ENCODE measurements at regions not wholly inside any gene's neighbourhood (a gene's known extent, or its start where the extent isn't known, plus 50 kb on each side); places are given as distances from the start of the nearest gene placed in this dataset.

- Histone ChIP-seq H3K27me3 (ENCODE audit: control insufficient read depth, insufficient read depth, low read length) (no peaks in the 10 kb centered on the region), H3K4me1 (ENCODE audit: control insufficient read depth, insufficient read depth, low read length) (no peaks in the 10 kb centered on the region), H3K36me3 (ENCODE audit: control insufficient read depth, insufficient read depth, low read length) (no peaks in the 10 kb centered on the region), H3K4me3 (ENCODE audit: low read length) (no peak overlapping the region), H3K9me3 (ENCODE audit: control insufficient read depth, insufficient read depth, low read length) (peaks cover 7% of the 10 kb centered on the region), H3K27ac (ENCODE audit: low read length) (no peak overlapping the region)
- Mint-ChIP-seq H3K4me3 (no peak overlapping the region), H3K9me3 (peaks cover 0 to 8% of the 10 kb centered on the region in 2 donors), H3K27ac (no peak overlapping the region), H3K36me3 (peaks cover 13% of the 10 kb centered on the region), H3K4me1 (no peaks in the 10 kb centered on the region), H3K27me3 (ENCODE audit: low read depth in 2 of 2) (peaks cover 11 to 31% of the 10 kb centered on the region in 2 donors)
- ATAC-seq = no peak
- intact Hi-C loops (cut with micrococcal nuclease) = no loop called here
- WGBS (ENCODE audit: insufficient coverage) = no CpG with 5 or more reads among the region's 1 CpG
- TF ChIP-seq, protein P1, sequence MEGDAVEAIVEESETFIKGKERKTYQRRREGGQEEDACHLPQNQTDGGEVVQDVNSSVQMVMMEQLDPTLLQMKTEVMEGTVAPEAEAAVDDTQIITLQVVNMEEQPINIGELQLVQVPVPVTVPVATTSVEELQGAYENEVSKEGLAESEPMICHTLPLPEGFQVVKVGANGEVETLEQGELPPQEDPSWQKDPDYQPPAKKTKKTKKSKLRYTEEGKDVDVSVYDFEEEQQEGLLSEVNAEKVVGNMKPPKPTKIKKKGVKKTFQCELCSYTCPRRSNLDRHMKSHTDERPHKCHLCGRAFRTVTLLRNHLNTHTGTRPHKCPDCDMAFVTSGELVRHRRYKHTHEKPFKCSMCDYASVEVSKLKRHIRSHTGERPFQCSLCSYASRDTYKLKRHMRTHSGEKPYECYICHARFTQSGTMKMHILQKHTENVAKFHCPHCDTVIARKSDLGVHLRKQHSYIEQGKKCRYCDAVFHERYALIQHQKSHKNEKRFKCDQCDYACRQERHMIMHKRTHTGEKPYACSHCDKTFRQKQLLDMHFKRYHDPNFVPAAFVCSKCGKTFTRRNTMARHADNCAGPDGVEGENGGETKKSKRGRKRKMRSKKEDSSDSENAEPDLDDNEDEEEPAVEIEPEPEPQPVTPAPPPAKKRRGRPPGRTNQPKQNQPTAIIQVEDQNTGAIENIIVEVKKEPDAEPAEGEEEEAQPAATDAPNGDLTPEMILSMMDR (IDR thresholded peaks at IDR 0.05) = no peak
- DNase-seq = no peak
These were observed 208.4 kb upstream of the AKR1E2 start for GRCh38 chr10:4617589-4617988.

GRCh38 chr10:4615042-4615441, 211.0 kb upstream of the AKR1E2 start:
- H3K9me3 ChIP-seq (ENCODE audit: control insufficient read depth, insufficient read depth, low read length) = peaks cover 7% of the 10 kb centered on the region
- no peaks in the 10 kb centered on the region for H3K4me1 ChIP-seq (ENCODE audit: control insufficient read depth, insufficient read depth, low read length)
- no CpG with 5 or more reads among the region's 1 CpG for WGBS (ENCODE audit: insufficient coverage)
- ATAC-seq (no peak), DNase-seq (no peak)
- H3K27ac Mint-ChIP-seq = no peak overlapping the region
- H3K4me1 Mint-ChIP-seq = no peaks in the 10 kb centered on the region
- peaks cover 13% of the 10 kb centered on the region for H3K36me3 Mint-ChIP-seq
- no peak overlapping the region for H3K4me3 Mint-ChIP-seq
- intact Hi-C loops (cut with micrococcal nuclease) = no loop called here
- peaks cover 6 to 35% of the 10 kb centered on the region in 2 donors for H3K27me3 Mint-ChIP-seq (ENCODE audit: low read depth in 2 of 2)
- H3K4me3 ChIP-seq (ENCODE audit: low read length) = no peak overlapping the region
- H3K27ac ChIP-seq (ENCODE audit: low read length) = no peak overlapping the region
- no peaks in the 10 kb centered on the region for H3K27me3 ChIP-seq (ENCODE audit: control insufficient read depth, insufficient read depth, low read length)
- H3K9me3 Mint-ChIP-seq = peaks cover 0 to 8% of the 10 kb centered on the region in 2 donors
- TF ChIP-seq, protein P1 (IDR thresholded peaks at IDR 0.05) = no peak
- H3K36me3 ChIP-seq (ENCODE audit: control insufficient read depth, insufficient read depth, low read length) = no peaks in the 10 kb centered on the region

DNA sequence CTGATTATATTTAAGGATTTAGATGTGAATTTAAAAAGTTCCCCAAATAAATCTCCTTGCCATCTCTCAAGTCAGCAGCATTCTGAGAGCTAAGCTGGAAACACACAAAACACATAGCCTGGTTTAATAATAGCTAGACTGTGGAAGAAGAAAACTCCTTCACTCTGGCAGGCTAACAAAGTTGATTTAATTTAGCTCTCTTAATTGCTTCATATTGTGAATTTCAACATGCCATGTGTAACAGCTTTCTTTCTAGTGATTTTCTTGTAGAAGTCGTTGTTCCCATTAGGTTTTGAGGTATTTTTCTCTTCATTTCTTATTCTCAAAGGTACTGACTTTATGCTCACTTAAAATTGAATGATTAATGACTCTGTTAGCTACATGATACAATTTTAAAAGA, 216.8 kb upstream of the AKR1E2 start:
- no peaks in the 10 kb centered on the region for H3K9me3 Mint-ChIP-seq
- Histone ChIP-seq H3K9me3 (ENCODE audit: control insufficient read depth, insufficient read depth, low read length) (no peaks in the 10 kb centered on the region), H3K36me3 (ENCODE audit: control insufficient read depth, insufficient read depth, low read length) (no peaks in the 10 kb centered on the region), H3K4me3 (ENCODE audit: low read length) (no peak overlapping the region), H3K4me1 (ENCODE audit: control insufficient read depth, insufficient read depth, low read length) (no peaks in the 10 kb centered on the region), H3K27ac (ENCODE audit: low read length) (no peak overlapping the region), H3K27me3 (ENCODE audit: control insufficient read depth, insufficient read depth, low read length) (no peaks in the 10 kb centered on the region)
- no peak for DNase-seq
- no peak overlapping the region for H3K27ac Mint-ChIP-seq
- intact Hi-C loops (cut with micrococcal nuclease) = no loop called here
- TF ChIP-seq, protein P1 (IDR thresholded peaks at IDR 0.05) = no peak
- no CpG with 5 or more reads among the region's 1 CpG for WGBS (ENCODE audit: insufficient coverage)
- H3K36me3 Mint-ChIP-seq = no peaks in the 10 kb centered on the region
- no peak overlapping the region for H3K4me3 Mint-ChIP-seq
- H3K4me1 Mint-ChIP-seq = no peaks in the 10 kb centered on the region
- no peak for ATAC-seq
- H3K27me3 Mint-ChIP-seq (ENCODE audit: low read depth in 2 of 2) = peaks cover 6 to 28% of the 10 kb centered on the region in 2 donors

DNA sequence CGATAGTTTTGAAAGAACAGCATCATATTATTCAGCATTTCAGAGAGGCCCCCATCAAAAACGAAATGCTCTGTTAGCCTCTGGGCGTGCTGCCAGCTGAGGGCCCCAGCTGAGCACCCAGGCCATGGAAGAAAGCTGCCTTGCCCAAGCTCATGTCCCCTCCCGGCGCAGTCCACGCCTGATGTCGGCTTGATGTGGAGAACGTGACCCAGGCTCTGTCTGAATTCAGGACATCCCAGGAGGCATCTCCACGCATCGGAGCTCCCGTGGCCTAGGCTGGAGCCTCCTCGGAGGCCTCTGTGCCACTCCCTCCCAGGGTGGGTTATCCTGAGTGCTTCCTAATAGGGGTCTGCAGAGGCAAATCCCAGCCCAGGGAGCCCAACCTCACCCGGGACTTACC, 218.3 kb upstream of the AKR1E2 start:
- TF ChIP-seq, protein P1 (IDR thresholded peaks at IDR 0.05) = no peak
- Histone ChIP-seq H3K27ac (ENCODE audit: low read length) (no peak overlapping the region), H3K4me3 (ENCODE audit: low read length) (no peak overlapping the region), H3K9me3 (ENCODE audit: control insufficient read depth, insufficient read depth, low read length) (no peaks in the 10 kb centered on the region), H3K27me3 (ENCODE audit: control insufficient read depth, insufficient read depth, low read length) (no peaks in the 10 kb centered on the region), H3K36me3 (ENCODE audit: control insufficient read depth, insufficient read depth, low read length) (no peaks in the 10 kb centered on the region), H3K4me1 (ENCODE audit: control insufficient read depth, insufficient read depth, low read length) (no peaks in the 10 kb centered on the region)
- Mint-ChIP-seq H3K27ac (no peak overlapping the region), H3K36me3 (no peaks in the 10 kb centered on the region), H3K4me1 (no peaks in the 10 kb centered on the region), H3K27me3 (ENCODE audit: low read depth in 2 of 2) (peaks cover 3 to 22% of the 10 kb centered on the region in 2 donors), H3K9me3 (no peaks in the 10 kb centered on the region), H3K4me3 (no peak overlapping the region)
- DNase-seq (no peak), ATAC-seq (no peak)
- intact Hi-C loops (cut with micrococcal nuclease) = no loop called here
- WGBS (ENCODE audit: insufficient coverage) = 86% methylated on average over 13 of the region's 13 CpGs

Data from natural killer cell (primary cell).